Kidney epithelial cell (primary cell): ENCODE measurements at regions not wholly inside any gene's neighbourhood (a gene's known extent, or its start where the extent isn't known, plus 50 kb on each side); places are given as distances from the start of the nearest gene placed in this dataset.

Experiments
- DNase-seq: peaks from one replicate; pipeline ENCODE4 v3.0.0-alpha.2; 2010; ENCODE audit warnings: low read depth
- H3K27me3 ChIP-seq: 2 replicates; pipeline ENCODE4 v1.6.0; 2011; ENCODE audit warnings: low read length; ENCODE audit not compliant: control insufficient read depth, insufficient read depth
- H3K36me3 ChIP-seq: 2 replicates; pipeline ENCODE4 v1.5.1; 2011; ENCODE audit warnings: low read length; ENCODE audit not compliant: control insufficient read depth, insufficient read depth
- H3K4me3 ChIP-seq: 2 replicates; pipeline ENCODE4 v1.5.1; 2011; ENCODE audit warnings: low read depth, mild to moderate bottlenecking, control low read depth, low read length
- CTCF ChIP-seq: IDR thresholded peaks from 2 replicates; pipeline ENCODE4 v1.5.1; 2011; ENCODE audit warnings: mild to moderate bottlenecking, moderate library complexity, low read length, control low read depth, inconsistent platforms; ENCODE audit not compliant: insufficient read depth, poor library complexity, severe bottlenecking

- TF ChIP-seq CTCF, result no peak
- no peak overlapping the region for H3K4me3 ChIP-seq
- H3K27me3 ChIP-seq, result no peaks in the 10 kb centered on the region
- H3K36me3 ChIP-seq, result no peaks in the 10 kb centered on the region
- DNase-seq, result no peak
Measured at GRCh38 chr5:159765135-159765433, 151.2 kb upstream of the ADRA1B start.

- no peak for TF ChIP-seq CTCF
- Histone ChIP-seq H3K36me3 (no peaks in the 10 kb centered on the region), H3K4me3 (no peak overlapping the region), H3K27me3 (no peaks in the 10 kb centered on the region)
- no peak for DNase-seq
Measured at GRCh38 chr5:159765760-159766517, 150.3 kb upstream of the ADRA1B start.

DNA sequence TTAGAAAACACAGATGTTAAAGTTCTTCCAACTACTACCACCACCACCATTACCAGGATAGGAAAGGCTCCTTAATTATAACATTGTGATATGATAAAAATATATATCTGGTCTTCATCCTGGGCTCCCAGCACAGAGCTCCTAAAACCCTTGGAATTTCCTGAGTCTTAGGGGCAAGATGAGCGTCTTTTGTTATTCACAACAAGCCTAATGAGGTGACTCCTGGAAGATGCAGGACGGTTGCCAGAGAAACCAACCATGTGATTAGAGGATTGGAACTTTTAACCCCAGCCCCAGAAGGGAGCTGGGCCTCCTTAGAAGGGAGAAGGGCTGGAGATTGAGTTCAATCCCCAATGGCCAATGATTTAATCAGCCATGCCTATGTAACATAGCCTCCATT, 148.0 kb upstream of the ADRA1B start:
- DNase-seq, result no peak
- no peak for TF ChIP-seq CTCF
- Histone ChIP-seq H3K4me3 (no peak overlapping the region), H3K36me3 (no peaks in the 10 kb centered on the region), H3K27me3 (no peaks in the 10 kb centered on the region)

GRCh38 chr5:159772698-159773061, 143.6 kb upstream of the ADRA1B start:
- no peak for DNase-seq
- Histone ChIP-seq H3K27me3 (no peaks in the 10 kb centered on the region), H3K36me3 (no peaks in the 10 kb centered on the region), H3K4me3 (peak overlapping the region; percentile 36)
- TF ChIP-seq CTCF, result no peak

DNA sequence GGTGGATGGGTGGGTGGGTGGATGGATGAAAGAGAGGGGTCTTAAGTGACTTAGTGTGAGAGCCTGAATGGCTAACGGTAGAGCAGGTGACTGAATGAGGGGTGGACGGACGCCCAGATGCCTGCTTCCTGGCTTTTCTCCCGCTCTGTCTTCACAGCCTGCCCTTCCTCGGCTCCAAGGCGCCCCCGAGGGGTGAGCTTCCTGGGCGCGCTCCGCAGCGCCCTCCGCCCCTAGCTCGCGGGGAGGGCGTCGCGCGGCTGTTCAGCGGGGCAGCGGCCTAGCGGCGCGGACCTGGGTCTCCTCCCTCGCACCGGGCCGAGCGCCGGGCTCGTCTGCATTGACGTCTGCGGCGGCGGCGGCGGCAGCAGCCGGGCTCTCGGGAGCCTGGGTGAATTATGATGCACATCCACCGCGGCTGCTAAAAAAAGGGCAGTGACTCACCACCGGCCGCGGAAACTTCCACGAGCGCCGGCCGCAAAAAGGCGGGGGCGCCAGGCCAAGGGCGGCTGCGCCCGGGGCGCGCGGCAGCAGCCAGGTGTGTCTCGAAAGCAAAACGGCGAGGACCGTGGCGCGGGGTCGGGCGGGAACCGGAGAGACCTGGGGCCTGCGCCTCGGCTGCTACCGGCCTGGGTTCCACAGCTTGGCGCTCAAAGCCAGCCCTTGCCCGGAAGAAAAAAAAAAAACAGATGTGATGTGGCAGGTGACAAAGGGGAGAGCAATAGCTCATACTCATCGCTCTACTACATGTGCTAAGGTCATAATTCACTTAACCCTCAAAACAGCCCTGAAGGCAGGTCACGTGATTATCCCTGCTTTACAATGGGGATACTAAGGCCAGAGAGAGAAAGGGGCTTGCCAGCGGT, 143.0 kb upstream of the ADRA1B start:
- TF ChIP-seq CTCF, result peak; percentile 21
- no peaks in the 10 kb centered on the region for H3K36me3 ChIP-seq
- H3K4me3 ChIP-seq, result peak overlapping the region; percentile 36
- H3K27me3 ChIP-seq, result no peaks in the 10 kb centered on the region
- peak; percentile 43 for DNase-seq
